Panc1 (cell line): ENCODE measurements at regions not wholly inside any gene's neighbourhood (a gene's known extent, or its start where the extent isn't known, plus 50 kb on each side); places are given as distances from the start of the nearest gene placed in this dataset.

ENCODE experiments used
- ATAC-seq: fragments of 200-7000 bp; cut with Tn5 transposase; 2 replicates; pipeline ENCODE4 v1.9.1; 2020; ENCODE audit warnings: mild to moderate bottlenecking, moderate library complexity
- BruUV-seq: library from RNA; stranded (reverse); fragments of 400-500 nt; replicated peaks from 2 replicates; lab custom pipeline; 2021; lab: Mats Ljungman, UMichigan
- CTCF ChIA-PET: fragments of 300-600 bp; sonication (Branson Sonifier 250); formaldehyde crosslinking; loops from one replicate; lab custom pipeline; 2022; ENCODE audit warnings: antibody characterized with exemption; lab: Charles Lee
- POLR2A ChIA-PET: fragments of 300-600 bp; sonication (Branson Sonifier 250); formaldehyde crosslinking; loops from one replicate; lab custom pipeline; 2022; ENCODE audit warnings: antibody characterized with exemption; lab: Charles Lee
- DNase-seq: peaks from one replicate; pipeline ENCODE4 v3.0.0-alpha.2; 2010; ENCODE audit warnings: low read depth, low spot score
- H3K27ac ChIP-seq: 2 replicates; pipeline ENCODE4 v1.5.1; 2011; ENCODE audit warnings: mild to moderate bottlenecking, low read length, inconsistent platforms
- H3K27me3 ChIP-seq: fragments of 200-500 bp; sonication (Bioruptor generic); 2 replicates; pipeline ENCODE4 v1.6.0; 2014; ENCODE audit warnings: low read length, inconsistent platforms; ENCODE audit not compliant: control insufficient read depth, insufficient read depth
- H3K36me3 ChIP-seq: fragments of 200-500 bp; sonication (Bioruptor generic); 2 replicates; pipeline ENCODE4 v1.5.1; 2014; ENCODE audit warnings: inconsistent platforms, mild to moderate bottlenecking, low read length, moderate library complexity; ENCODE audit not compliant: control insufficient read depth, insufficient read depth
- H3K4me1 ChIP-seq: 2 replicates; pipeline ENCODE4 v1.5.1; 2011; ENCODE audit warnings: inconsistent platforms, mild to moderate bottlenecking, low read length, moderate library complexity; ENCODE audit not compliant: control insufficient read depth, insufficient read depth
- H3K4me3 ChIP-seq, 2 experiments: 2 replicates each; pipeline ENCODE4 v1.5.1; 2011 to 2012; ENCODE audit warnings: low read depth in 2 of 2, low read length in 2 of 2, mild to moderate bottlenecking in 2 of 2, inconsistent platforms in 1 of 2, moderate library complexity in 1 of 2
- H3K9me3 ChIP-seq: fragments of 200-500 bp; sonication (Bioruptor generic); 2 replicates; pipeline ENCODE4 v1.5.1; 2014; ENCODE audit warnings: low read depth, mild to moderate bottlenecking, inconsistent platforms, low read length, moderate library complexity; ENCODE audit not compliant: control insufficient read depth, insufficient read depth
- POLR2AphosphoS5 ChIP-seq: IDR thresholded peaks from 2 replicates; pipeline ENCODE4 v1.6.1; 2012; ENCODE audit warnings: mild to moderate bottlenecking, low read depth, low read length, moderate library complexity
- REST ChIP-seq, 2 experiments: IDR thresholded peaks; 2 replicates each; pipeline ENCODE4 v1.6.1; 2011 to 2012; ENCODE audit warnings: low read depth in 2 of 2, control low read depth in 1 of 2, low read length in 1 of 2, mild to moderate bottlenecking in 1 of 2, moderate library complexity in 1 of 2; ENCODE audit not compliant: insufficient read depth in 1 of 2
- SIN3A ChIP-seq: IDR thresholded peaks from 2 replicates; pipeline ENCODE4 v1.6.1; 2012; ENCODE audit warnings: low read depth, mild to moderate bottlenecking, low read length, moderate library complexity, borderline replicate concordance; ENCODE audit not compliant: insufficient read depth
- TCF7L2 ChIP-seq: IDR thresholded peaks from 2 replicates; pipeline ENCODE4 v1.6.1; 2011; ENCODE audit warnings: mild to moderate bottlenecking, low read depth, low read length, inconsistent platforms
- in situ Hi-C: cut with HindIII; loops from 2 replicates; pipeline ENCODE4 v1.10.0; 2016; ENCODE audit warnings: low sequenced_read_pairs, low pct_unique_long_range_greater_than_20kb
- intact Hi-C: fragments of 100-400 bp; cut with micrococcal nuclease; formaldehyde crosslinking; loops from one replicate; pipeline ENCODE4 v1.10.0; 2022; ENCODE audit not compliant: unreplicated experiment
- TF ChIP-seq, protein P1 (sequence below): fragments of 450-650 bp; IDR thresholded peaks from 2 replicates; pipeline ENCODE4 v1.5.1; 2017; ENCODE audit warnings: mild to moderate bottlenecking

DNA sequence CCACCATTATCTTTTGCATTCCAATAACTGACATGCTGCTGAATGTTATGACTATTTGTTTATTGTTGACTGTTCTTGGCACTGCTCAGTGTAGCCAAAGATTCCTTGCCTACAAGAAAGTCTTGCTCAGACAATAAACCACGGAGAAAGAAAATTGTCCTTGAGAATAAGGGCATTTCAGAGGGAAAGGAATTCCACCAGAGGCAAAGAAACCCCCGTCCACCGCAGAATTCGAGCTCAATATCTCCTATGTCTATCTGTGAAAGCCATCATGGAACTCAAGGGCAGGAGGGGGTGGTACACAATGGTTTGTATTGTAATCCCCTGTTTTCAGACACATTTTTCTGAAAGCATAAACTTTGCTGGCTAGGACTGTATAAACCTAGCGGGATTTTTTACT is 70.3 kb upstream of the ADAMTS16 start:
- Histone ChIP-seq H3K27me3 (peaks cover 3% of the 10 kb centered on the region; the same call in 1 of the 2 replicates), H3K4me3 (no peak overlapping the region), H3K36me3 (no peaks in the 10 kb centered on the region), H3K4me1 (no peaks in the 10 kb centered on the region), H3K27ac (no peak overlapping the region), H3K9me3 (no peaks in the 10 kb centered on the region)
- TF ChIP-seq, protein P1, sequence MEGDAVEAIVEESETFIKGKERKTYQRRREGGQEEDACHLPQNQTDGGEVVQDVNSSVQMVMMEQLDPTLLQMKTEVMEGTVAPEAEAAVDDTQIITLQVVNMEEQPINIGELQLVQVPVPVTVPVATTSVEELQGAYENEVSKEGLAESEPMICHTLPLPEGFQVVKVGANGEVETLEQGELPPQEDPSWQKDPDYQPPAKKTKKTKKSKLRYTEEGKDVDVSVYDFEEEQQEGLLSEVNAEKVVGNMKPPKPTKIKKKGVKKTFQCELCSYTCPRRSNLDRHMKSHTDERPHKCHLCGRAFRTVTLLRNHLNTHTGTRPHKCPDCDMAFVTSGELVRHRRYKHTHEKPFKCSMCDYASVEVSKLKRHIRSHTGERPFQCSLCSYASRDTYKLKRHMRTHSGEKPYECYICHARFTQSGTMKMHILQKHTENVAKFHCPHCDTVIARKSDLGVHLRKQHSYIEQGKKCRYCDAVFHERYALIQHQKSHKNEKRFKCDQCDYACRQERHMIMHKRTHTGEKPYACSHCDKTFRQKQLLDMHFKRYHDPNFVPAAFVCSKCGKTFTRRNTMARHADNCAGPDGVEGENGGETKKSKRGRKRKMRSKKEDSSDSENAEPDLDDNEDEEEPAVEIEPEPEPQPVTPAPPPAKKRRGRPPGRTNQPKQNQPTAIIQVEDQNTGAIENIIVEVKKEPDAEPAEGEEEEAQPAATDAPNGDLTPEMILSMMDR: no peak
- no peak for TF ChIP-seq SIN3A
- TF ChIP-seq REST (IDR thresholded peaks at IDR 0.05; ENCODE audit: insufficient read depth in 1 of 2, low read depth in 2 of 2, low read length in 1 of 2): no peak
- TF ChIP-seq POLR2AphosphoS5: no peak
- TF ChIP-seq TCF7L2: no peak
- no peak for ATAC-seq
- no TSS peak for BruUV-seq
- in situ Hi-C loops (no loop called here), intact Hi-C loops (no loop called here)
- ChIA-PET POLR2A (no interaction called here), CTCF (no interaction called here)
- no peak for DNase-seq

- no peaks in the 10 kb centered on the region for H3K9me3 ChIP-seq
- ATAC-seq: no peak
- intact Hi-C loops: no loop called here
- ChIA-PET POLR2A (no interaction called here), CTCF (no interaction called here)
- no peak overlapping the region for H3K4me3 ChIP-seq
- no peaks in the 10 kb centered on the region for H3K36me3 ChIP-seq
- DNase-seq: no peak
- no peaks in the 10 kb centered on the region for H3K4me1 ChIP-seq
- peaks cover 3% of the 10 kb centered on the region; the same call in 1 of the 2 replicates for H3K27me3 ChIP-seq
- no peak overlapping the region for H3K27ac ChIP-seq
- no TSS peak for BruUV-seq
- peak; percentile 48 to 70; a peak in 3 of 4 replicates for TF ChIP-seq REST (IDR thresholded peaks at IDR 0.05; ENCODE audit: insufficient read depth in 1 of 2, low read depth in 2 of 2, low read length in 1 of 2)
- TF ChIP-seq TCF7L2: no peak
- in situ Hi-C loops: no loop called here
These were observed 68.6 kb upstream of the ADAMTS16 start for GRCh38 chr5:5071554-5071953.
